ENCODE measurements at regions not wholly inside any gene's neighbourhood (a gene's known extent, or its start where the extent isn't known, plus 50 kb on each side); places are given as distances from the start of the nearest gene placed in this dataset.

DNA sequence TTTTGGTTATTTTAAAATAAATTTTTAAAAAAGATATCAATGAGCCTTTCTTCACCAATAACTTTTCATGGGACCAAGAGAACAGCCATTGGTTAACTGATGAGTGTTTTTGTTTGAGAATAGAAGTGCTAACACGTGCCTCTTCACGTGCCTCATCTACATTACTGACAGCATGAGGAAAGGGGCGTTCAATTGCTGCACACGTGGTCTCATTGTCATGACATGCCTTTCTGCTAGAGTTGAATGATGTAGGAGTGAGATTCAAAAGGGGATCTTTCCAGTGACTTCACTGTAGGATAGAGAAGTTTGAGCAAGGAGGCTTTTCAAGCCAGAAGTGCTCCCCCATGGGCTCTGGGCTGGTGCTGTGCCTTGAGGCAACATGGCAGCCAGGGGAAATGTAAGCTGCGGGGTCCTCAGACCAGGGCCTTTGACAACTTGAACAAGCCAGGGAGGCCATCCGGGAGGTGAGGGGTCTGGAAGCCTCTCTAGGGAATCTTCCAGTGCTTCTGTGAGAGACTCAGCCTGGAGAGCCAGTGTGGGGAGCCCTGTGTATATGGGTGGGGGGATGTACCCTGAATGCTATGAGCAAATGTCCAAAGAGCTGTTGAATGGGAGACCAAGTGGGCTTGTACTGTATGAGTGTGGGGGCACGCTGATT is 51.2 kb upstream of the FSTL4 start:
- no peak for TF ChIP-seq CREB1 (IDR thresholded peaks at IDR 0.05; ENCODE audit: low read depth)
- TF ChIP-seq TEAD4 (IDR thresholded peaks at IDR 0.05), result no peak
- TF ChIP-seq EGR1 (IDR thresholded peaks at IDR 0.05), result no peak

- TF ChIP-seq ZBTB7A (IDR thresholded peaks at IDR 0.05; ENCODE audit: low read depth) (no peak), TEAD4 (IDR thresholded peaks at IDR 0.05) (no peak), TAF1 (IDR thresholded peaks at IDR 0.05; ENCODE audit: low read depth) (no peak), CREB1 (IDR thresholded peaks at IDR 0.05; ENCODE audit: low read depth) (no peak), EP300 (IDR thresholded peaks at IDR 0.05; ENCODE audit: borderline replicate concordance) (no peak), USF1 (IDR thresholded peaks at IDR 0.05) (no peak)
Measured at GRCh38 chr5:133662578-133662977, 50.2 kb upstream of the FSTL4 start.
